MM.1S (cell line): ENCODE measurements at regions not wholly inside any gene's neighbourhood (a gene's known extent, or its start where the extent isn't known, plus 50 kb on each side); places are given as distances from the start of the nearest gene placed in this dataset.

Experiments used
- DNase-seq: peaks from one replicate; pipeline ENCODE4 v3.0.0-alpha.2; 2015
- H2AFZ ChIP-seq: fragments of 300-600 bp; sonication (generic); 2 replicates; pipeline ENCODE4 v1.6.0; 2016; ENCODE audit warnings: antibody characterized with exemption, low read length
- H3F3A ChIP-seq: fragments of 300-600 bp; sonication (generic); 2 replicates; pipeline ENCODE4 v1.6.1; 2016; ENCODE audit warnings: mild to moderate bottlenecking, antibody characterized with exemption, low read length, moderate library complexity, mixed read lengths; ENCODE audit not compliant: insufficient read depth
- H3K27ac ChIP-seq: fragments of 300-600 bp; sonication (generic); 2 replicates; pipeline ENCODE4 v1.5.1; 2016; ENCODE audit warnings: mild to moderate bottlenecking, low read length
- H3K27me3 ChIP-seq: fragments of 300-600 bp; sonication (generic); replicated peaks from 2 replicates; pipeline ENCODE4 v1.6.0; 2016; ENCODE audit warnings: low read length; ENCODE audit not compliant: insufficient read depth
- H3K36me3 ChIP-seq: fragments of 300-600 bp; sonication (generic); replicated peaks from 2 replicates; pipeline ENCODE4 v1.6.1; 2016; ENCODE audit warnings: mild to moderate bottlenecking, low read length, mixed read lengths; ENCODE audit not compliant: insufficient read depth
- H3K4me1 ChIP-seq: fragments of 300-600 bp; sonication (generic); 2 replicates; pipeline ENCODE4 v1.6.1; 2016; ENCODE audit warnings: low read length, mixed read lengths
- H3K4me2 ChIP-seq: fragments of 300-600 bp; sonication (generic); 2 replicates; pipeline ENCODE4 v1.6.0; 2016; ENCODE audit warnings: low read depth, low read length
- H3K4me3 ChIP-seq: fragments of 300-600 bp; sonication (generic); 2 replicates; pipeline ENCODE4 v1.5.1; 2016; ENCODE audit warnings: low read length, mixed read lengths
- H3K79me2 ChIP-seq: fragments of 300-600 bp; sonication (generic); 2 replicates; pipeline ENCODE4 v1.6.1; 2016; ENCODE audit warnings: mixed run types, low read length, mixed read lengths
- H3K9ac ChIP-seq: fragments of 300-600 bp; sonication (generic); 2 replicates; pipeline ENCODE4 v1.6.1; 2016; ENCODE audit warnings: low read length, mixed read lengths
- H3K9me2 ChIP-seq: fragments of 300-600 bp; sonication (generic); replicated peaks from 2 replicates; pipeline ENCODE4 v1.6.1; 2016; ENCODE audit warnings: mild to moderate bottlenecking, low read length, mixed read lengths; ENCODE audit not compliant: insufficient read depth
- H3K9me3 ChIP-seq: fragments of 300-600 bp; sonication (generic); replicated peaks from 2 replicates; pipeline ENCODE4 v1.6.1; 2016; ENCODE audit warnings: mild to moderate bottlenecking, low read length, mixed read lengths; ENCODE audit not compliant: insufficient read depth
- H4K20me1 ChIP-seq: fragments of 300-600 bp; sonication (generic); 2 replicates; pipeline ENCODE4 v1.6.1; 2016; ENCODE audit warnings: mild to moderate bottlenecking, low read length, moderate library complexity, mixed read lengths; ENCODE audit not compliant: insufficient read depth
- CTCF ChIP-seq: fragments of 300-600 bp; sonication (generic); IDR thresholded peaks from 2 replicates; pipeline ENCODE4 v1.5.1; 2016; ENCODE audit warnings: antibody characterized with exemption, low read length, mixed read lengths
- EZH2 ChIP-seq: fragments of 300-600 bp; sonication (generic); optimal IDR thresholded peaks from 2 replicates; pipeline ENCODE3; 2017; ENCODE audit warnings: low read depth, mild to moderate bottlenecking, antibody characterized with exemption, low read length, mixed read lengths
- EZH2phosphoT487 ChIP-seq: fragments of 300-600 bp; sonication (generic); IDR thresholded peaks from 2 replicates; pipeline ENCODE4 v1.6.1; 2018; ENCODE audit warnings: antibody characterized with exemption, low read length

- TF ChIP-seq CTCF: no peak
- Histone ChIP-seq H3F3A (no peaks in the 10 kb centered on the region), H3K9me3 (no peaks in the 10 kb centered on the region), H3K36me3 (no peaks in the 10 kb centered on the region), H3K9ac (no peak overlapping the region), H3K79me2 (no peaks in the 10 kb centered on the region), H3K4me1 (no peaks in the 10 kb centered on the region), H3K9me2 (no peaks in the 10 kb centered on the region), H2AFZ (no peak overlapping the region), H3K4me3 (no peak overlapping the region), H3K4me2 (no peak overlapping the region), H3K27me3 (no peaks in the 10 kb centered on the region), H4K20me1 (no peaks in the 10 kb centered on the region), H3K27ac (no peak overlapping the region)
- DNase-seq: no peak
These were observed 55.4 kb upstream of the PTGFRN start for GRCh38 chr1:116854403-116854690.

GRCh38 chr1:116854716-116855115, 55.0 kb upstream of the PTGFRN start:
- Histone ChIP-seq H3K36me3 (no peaks in the 10 kb centered on the region), H3K9me3 (no peaks in the 10 kb centered on the region), H3K27ac (no peak overlapping the region), H3F3A (no peaks in the 10 kb centered on the region), H3K9me2 (no peaks in the 10 kb centered on the region), H4K20me1 (no peaks in the 10 kb centered on the region), H3K79me2 (no peaks in the 10 kb centered on the region), H3K4me2 (no peak overlapping the region), H2AFZ (no peak overlapping the region), H3K9ac (no peak overlapping the region), H3K4me1 (no peaks in the 10 kb centered on the region), H3K4me3 (no peak overlapping the region), H3K27me3 (no peaks in the 10 kb centered on the region)
- no peak for DNase-seq
- TF ChIP-seq EZH2phosphoT487 (no peak), CTCF (no peak), EZH2 (no peak)

- no peaks in the 10 kb centered on the region for H3F3A ChIP-seq
- no peak overlapping the region for H3K27ac ChIP-seq
- no peak for DNase-seq
- H3K4me1 ChIP-seq: no peaks in the 10 kb centered on the region
- H3K9me2 ChIP-seq: no peaks in the 10 kb centered on the region
- no peak overlapping the region for H3K4me3 ChIP-seq
- H3K27me3 ChIP-seq: no peaks in the 10 kb centered on the region
- H3K9me3 ChIP-seq: no peaks in the 10 kb centered on the region
- no peaks in the 10 kb centered on the region for H3K36me3 ChIP-seq
- H4K20me1 ChIP-seq: no peaks in the 10 kb centered on the region
- no peaks in the 10 kb centered on the region for H3K79me2 ChIP-seq
- H2AFZ ChIP-seq: no peak overlapping the region
- TF ChIP-seq EZH2phosphoT487 (no peak), EZH2 (no peak), CTCF (no peak)
- H3K4me2 ChIP-seq: no peak overlapping the region
- no peak overlapping the region for H3K9ac ChIP-seq
These were observed 54.5 kb upstream of the PTGFRN start for GRCh38 chr1:116855191-116855619.

GRCh38 chr1:116855773-116856201, 53.9 kb upstream of the PTGFRN start:
- no peak overlapping the region for H3K9ac ChIP-seq
- no peak for DNase-seq
- H3K79me2 ChIP-seq: no peaks in the 10 kb centered on the region
- no peaks in the 10 kb centered on the region for H3K9me3 ChIP-seq
- no peak overlapping the region for H3K27ac ChIP-seq
- no peaks in the 10 kb centered on the region for H3K9me2 ChIP-seq
- no peaks in the 10 kb centered on the region for H3F3A ChIP-seq
- TF ChIP-seq EZH2phosphoT487 (no peak), CTCF (no peak), EZH2 (no peak)
- H3K4me2 ChIP-seq: no peak overlapping the region
- H3K36me3 ChIP-seq: no peaks in the 10 kb centered on the region
- H3K27me3 ChIP-seq: no peaks in the 10 kb centered on the region
- H3K4me3 ChIP-seq: no peak overlapping the region
- H2AFZ ChIP-seq: no peak overlapping the region
- no peaks in the 10 kb centered on the region for H3K4me1 ChIP-seq
- no peaks in the 10 kb centered on the region for H4K20me1 ChIP-seq
